Adrenal gland (tissue), 9 donors: ENCODE measurements at regions not wholly inside any gene's neighbourhood (a gene's known extent, or its start where the extent isn't known, plus 50 kb on each side); places are given as distances from the start of the nearest gene placed in this dataset.

Experiments used
- DNase-seq, 7 donors: peaks; one replicate each; pipeline ENCODE4 v3.0.0-alpha.2; 2019 to 2020
- H3K27ac ChIP-seq, 5 donors: fragments of 200-600 bp; sonication (generic) in 4 of 5; 1 replicate in 3 of 5; 2 replicates in 2 of 5; pipeline versions ENCODE4 v1.5.1 to v1.8.0; 2016 to 2020; ENCODE audit warnings: mild to moderate bottlenecking in 1 of 5
- H3K27me3 ChIP-seq: fragments of 200-600 bp; 2 replicates; pipeline ENCODE4 v1.8.0; 2021
- H3K36me3 ChIP-seq, 2 donors: fragments of 200-600 bp; replicated peaks in 1 of 2; 1 replicate in 1 of 2; 2 replicates in 1 of 2; pipeline versions ENCODE4 v1.5.1 to v1.8.0; 2018 to 2022
- H3K4me1 ChIP-seq, 2 donors: fragments of 200-600 bp; replicated peaks in 1 of 2; 1 replicate in 1 of 2; 2 replicates in 1 of 2; pipeline versions ENCODE4 v1.5.1 to v1.8.0; 2018 to 2021
- H3K4me3 ChIP-seq, 4 donors: fragments of 200-600 bp; sonication (generic) in 3 of 4; one replicate each; pipeline ENCODE4 v1.5.1; 2016 to 2018
- H3K9me3 ChIP-seq, 3 donors: fragments of 200-600 bp; sonication (generic) in 1 of 3; replicated peaks in 1 of 3; 1 replicate in 2 of 3; 2 replicates in 1 of 3; pipeline versions ENCODE4 v1.5.1 to v1.8.0; 2016 to 2021
- CTCF ChIP-seq, 6 experiments: fragments of 450-650 bp in 4 of 6; fragments of 200-600 bp in 2 of 6; sonication (generic) in 1 of 6; IDR thresholded peaks; 1 replicate in 5 of 6; 2 replicates in 1 of 6; pipeline versions ENCODE4 v1.5.1 to v1.8.0; 2016 to 2021; ENCODE audit warnings: antibody characterized with exemption in 6 of 6, mild to moderate bottlenecking in 2 of 6, moderate library complexity in 1 of 6
- POLR2A ChIP-seq, 2 donors: fragments of 450-650 bp; IDR thresholded peaks; one replicate each; pipeline ENCODE4 v1.6.1; 2017; ENCODE audit warnings: antibody characterized with exemption in 2 of 2, mild to moderate bottlenecking in 2 of 2, moderate library complexity in 1 of 2
- WGBS, 4 donors: extraction: QIAGEN DNeasy Blood & Tissue Kit in 2 of 4; methylation state at CpG; one replicate each; pipeline versions ENCODE4 v1.1.5 to v1.1.7; 2013 to 2017; 5-methylcytosine and 5-hydroxymethylcytosine counted together
- intact Hi-C, 2 donors: fragments of 100-400 bp; cut with DNase I; formaldehyde crosslinking; loops; one replicate each; pipeline versions ENCODE4 v1.14.1 to v1.15.0; 2022 to 2023
- donor health status: healthy with polysubstance abuse.
- donor health status: Bipolar disorder and iron deficiency.
- donor health status: DM: yes; HTN: yes; CAD: no.
- donor health status: DM: no; HTN: no; CAD: no.
- donor health status: DM: no; HTN: no; CAD: no.

- no peak for TF ChIP-seq POLR2A (IDR thresholded peaks at IDR 0.05)
- TF ChIP-seq CTCF (IDR thresholded peaks at IDR 0.05), result no peak
- WGBS, 4 donors, result 67 to 83% (median 81%) methylated on average over 2 of the region's 2 CpGs
- no peak for DNase-seq
- Histone ChIP-seq H3K9me3 (no peaks in the 10 kb centered on the region), H3K27me3 (no peaks in the 10 kb centered on the region), H3K36me3 (no peaks in the 10 kb centered on the region), H3K4me3 (no peak overlapping the region), H3K27ac (no peak overlapping the region), H3K4me1 (no peaks in the 10 kb centered on the region)
- intact Hi-C loops, result no loop called here
These were observed 810.3 kb upstream of the CDH8 start for GRCh38 chr16:62846399-62847057.

GRCh38 chr16:62832214-62832613 is 796.0 kb upstream of the CDH8 start:
- Histone ChIP-seq H3K27ac (no peak overlapping the region), H3K4me3 (no peak overlapping the region), H3K36me3 (no peaks in the 10 kb centered on the region), H3K27me3 (no peaks in the 10 kb centered on the region), H3K9me3 (no peaks in the 10 kb centered on the region), H3K4me1 (no peaks in the 10 kb centered on the region)
- WGBS, 4 donors, result 69 to 85% (median 80%) methylated on average over 4 of the region's 4 CpGs
- intact Hi-C loops, result no loop called here
- TF ChIP-seq CTCF (IDR thresholded peaks at IDR 0.05) (no peak), POLR2A (IDR thresholded peaks at IDR 0.05) (no peak)
- DNase-seq, result no peak

- intact Hi-C loops, result no loop called here
- Histone ChIP-seq H3K27me3 (no peaks in the 10 kb centered on the region), H3K9me3 (no peaks in the 10 kb centered on the region), H3K27ac (no peak overlapping the region), H3K4me1 (no peaks in the 10 kb centered on the region), H3K4me3 (no peak overlapping the region), H3K36me3 (no peaks in the 10 kb centered on the region)
- DNase-seq, result no peak
- TF ChIP-seq POLR2A (IDR thresholded peaks at IDR 0.05) (no peak), CTCF (IDR thresholded peaks at IDR 0.05) (no peak)
- 87 to 93% (median 88%) methylated on average over 2 of the region's 2 CpGs for WGBS, 4 donors
These were observed 795.1 kb upstream of the CDH8 start for GRCh38 chr16:62831235-62831850.

GRCh38 chr16:62829607-62830006 is 793.4 kb upstream of the CDH8 start:
- Histone ChIP-seq H3K4me3 (no peak overlapping the region), H3K27me3 (no peaks in the 10 kb centered on the region), H3K4me1 (no peaks in the 10 kb centered on the region), H3K36me3 (no peaks in the 10 kb centered on the region), H3K9me3 (no peaks in the 10 kb centered on the region), H3K27ac (no peak overlapping the region)
- TF ChIP-seq POLR2A (IDR thresholded peaks at IDR 0.05) (no peak), CTCF (IDR thresholded peaks at IDR 0.05) (no peak)
- 52 to 62% (median 58%) methylated on average over 3 of the region's 3 CpGs for WGBS, 4 donors
- DNase-seq, result no peak
- intact Hi-C loops, result no loop called here
